ENCODE measurements at regions not wholly inside any gene's neighbourhood (a gene's known extent, or its start where the extent isn't known, plus 50 kb on each side); places are given as distances from the start of the nearest gene placed in this dataset.

- POLR2A ChIA-PET = no interaction called here
- CTCF ChIA-PET = interaction anchor here (0.9 kb wide), 1 partner anchor 22 kb away, joined by 4 read pairs; no protein-coding TSS in a partner anchor
- TF ChIP-seq PKNOX1 (IDR thresholded peaks at IDR 0.05) = no peak
- no peak for TF ChIP-seq LEF1 (IDR thresholded peaks at IDR 0.05; ENCODE audit: borderline replicate concordance)
- TF ChIP-seq L3MBTL2 (conservative IDR thresholded peaks at IDR 0.05) = no peak
- no peak for TF ChIP-seq FOXM1 (IDR thresholded peaks at IDR 0.05; ENCODE audit: borderline replicate concordance)
- no peak for TF ChIP-seq ELF4 (IDR thresholded peaks at IDR 0.05)
- TF ChIP-seq FOXA1 (IDR thresholded peaks at IDR 0.05) = no peak
- TF ChIP-seq CTBP1 (IDR thresholded peaks at IDR 0.05; ENCODE audit: borderline replicate concordance) = no peak
- no peak for TF ChIP-seq ZNF384 (IDR thresholded peaks at IDR 0.05)
- no peak for TF ChIP-seq TARDBP (IDR thresholded peaks at IDR 0.05)
- no peak for TF ChIP-seq SUZ12 (IDR thresholded peaks at IDR 0.05)
- no peak for TF ChIP-seq BHLHE40 (IDR thresholded peaks at IDR 0.05; ENCODE audit: borderline replicate concordance)
- no peak for TF ChIP-seq NFRKB (IDR thresholded peaks at IDR 0.05)
- no peak for DNase-seq (ENCODE audit: extremely low spot score)
Measured at GRCh38 chr15:69782809-69783208, 314.9 kb downstream of the TLE3 start.

GRCh38 chr15:69783211-69783610, 314.5 kb downstream of the TLE3 start:
- ChIA-PET POLR2A (no interaction called here), CTCF (no interaction called here)
- TF ChIP-seq PKNOX1 (IDR thresholded peaks at IDR 0.05) (no peak), FOXM1 (IDR thresholded peaks at IDR 0.05; ENCODE audit: borderline replicate concordance) (no peak), FOXK2 (IDR thresholded peaks at IDR 0.05) (no peak), BHLHE40 (IDR thresholded peaks at IDR 0.05; ENCODE audit: borderline replicate concordance) (no peak), NFRKB (IDR thresholded peaks at IDR 0.05) (no peak)
- DNase-seq (ENCODE audit: extremely low spot score) = no peak

DNA sequence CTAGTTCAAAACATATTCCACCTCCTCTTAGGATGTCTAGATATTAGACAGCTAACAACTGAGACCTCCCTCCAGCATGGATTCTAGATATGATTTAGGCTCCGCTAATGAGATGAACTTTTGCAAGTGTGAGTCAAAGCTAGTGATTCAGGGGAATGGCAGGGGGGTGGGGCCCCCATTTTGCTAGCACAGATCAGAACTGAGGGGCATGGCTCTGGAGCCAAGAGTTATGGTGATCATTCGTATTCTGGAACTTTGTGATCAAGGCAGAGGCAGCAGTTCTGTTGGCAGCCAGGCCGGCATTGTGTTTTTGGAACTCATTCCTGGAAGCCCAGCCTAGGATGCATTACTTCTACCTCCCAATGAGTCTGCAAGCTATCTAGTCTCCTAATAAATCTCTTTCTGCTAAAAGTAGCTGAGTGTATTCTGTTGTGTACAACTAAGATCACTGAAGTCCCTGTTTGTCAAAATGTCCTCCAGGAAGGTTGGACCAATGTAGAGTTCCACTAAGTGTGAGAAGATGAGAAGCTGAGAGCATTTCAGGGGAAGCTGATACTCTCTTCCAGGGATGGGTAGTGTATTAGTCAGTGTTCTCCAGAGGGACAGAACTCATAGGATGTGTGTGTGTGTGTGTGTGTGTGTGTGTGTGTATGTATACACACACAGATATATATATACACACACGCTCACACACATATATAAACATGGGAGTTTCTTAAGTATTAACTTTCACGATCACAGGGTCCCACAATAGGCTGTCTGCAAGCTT, 312.7 kb downstream of the TLE3 start:
- ChIA-PET POLR2A (no interaction called here), CTCF (no interaction called here)
- TF ChIP-seq LEF1 (IDR thresholded peaks at IDR 0.05; ENCODE audit: borderline replicate concordance) (no peak), TARDBP (IDR thresholded peaks at IDR 0.05) (no peak), SUZ12 (IDR thresholded peaks at IDR 0.05) (no peak), ELF4 (IDR thresholded peaks at IDR 0.05) (no peak), ZNF384 (IDR thresholded peaks at IDR 0.05) (no peak), HDGF (IDR thresholded peaks at IDR 0.05; ENCODE audit: borderline replicate concordance) (no peak), PKNOX1 (IDR thresholded peaks at IDR 0.05) (no peak), CTBP1 (IDR thresholded peaks at IDR 0.05; ENCODE audit: borderline replicate concordance) (no peak), FOXM1 (IDR thresholded peaks at IDR 0.05; ENCODE audit: borderline replicate concordance) (no peak), FOXA1 (IDR thresholded peaks at IDR 0.05) (no peak), FOXK2 (IDR thresholded peaks at IDR 0.05) (no peak), L3MBTL2 (conservative IDR thresholded peaks at IDR 0.05) (no peak), NFRKB (IDR thresholded peaks at IDR 0.05) (no peak), SP1 (IDR thresholded peaks at IDR 0.05) (no peak), ARNT (IDR thresholded peaks at IDR 0.05) (no peak), BHLHE40 (IDR thresholded peaks at IDR 0.05; ENCODE audit: borderline replicate concordance) (no peak)
- DNase-seq (ENCODE audit: extremely low spot score) = no peak

GRCh38 chr15:69786136-69786701, 311.5 kb downstream of the TLE3 start:
- CTCF ChIA-PET = no interaction called here
- POLR2A ChIA-PET = no interaction called here
- TF ChIP-seq SP1 (IDR thresholded peaks at IDR 0.05) = no peak
- no peak for TF ChIP-seq HDGF (IDR thresholded peaks at IDR 0.05; ENCODE audit: borderline replicate concordance)
- no peak for TF ChIP-seq L3MBTL2 (conservative IDR thresholded peaks at IDR 0.05)
- TF ChIP-seq CTBP1 (IDR thresholded peaks at IDR 0.05; ENCODE audit: borderline replicate concordance) = no peak
- no peak for DNase-seq (ENCODE audit: extremely low spot score)

- ChIA-PET POLR2A (no interaction called here), CTCF (no interaction called here)
- no peak for DNase-seq (ENCODE audit: extremely low spot score)
- no peak for TF ChIP-seq BHLHE40 (IDR thresholded peaks at IDR 0.05; ENCODE audit: borderline replicate concordance)
- no peak for TF ChIP-seq L3MBTL2 (conservative IDR thresholded peaks at IDR 0.05)
- no peak for TF ChIP-seq ARNT (IDR thresholded peaks at IDR 0.05)
- no peak for TF ChIP-seq FOXK2 (IDR thresholded peaks at IDR 0.05)
- no peak for TF ChIP-seq CTBP1 (IDR thresholded peaks at IDR 0.05; ENCODE audit: borderline replicate concordance)
- no peak for TF ChIP-seq FOXM1 (IDR thresholded peaks at IDR 0.05; ENCODE audit: borderline replicate concordance)
- no peak for TF ChIP-seq SUZ12 (IDR thresholded peaks at IDR 0.05)
- TF ChIP-seq FOXA1 (IDR thresholded peaks at IDR 0.05) = no peak
- TF ChIP-seq ZNF384 (IDR thresholded peaks at IDR 0.05) = no peak
- TF ChIP-seq NFRKB (IDR thresholded peaks at IDR 0.05) = no peak
- no peak for TF ChIP-seq SP1 (IDR thresholded peaks at IDR 0.05)
- no peak for TF ChIP-seq HDGF (IDR thresholded peaks at IDR 0.05; ENCODE audit: borderline replicate concordance)
- TF ChIP-seq ELF4 (IDR thresholded peaks at IDR 0.05) = no peak
- TF ChIP-seq LEF1 (IDR thresholded peaks at IDR 0.05; ENCODE audit: borderline replicate concordance) = no peak
Measured at GRCh38 chr15:69787791-69788190, 309.9 kb downstream of the TLE3 start.

All from HEK293T (cell line).